GM10266 (cell line): ENCODE measurements at regions not wholly inside any gene's neighbourhood (a gene's known extent, or its start where the extent isn't known, plus 50 kb on each side); places are given as distances from the start of the nearest gene placed in this dataset.

Experiments
- DNase-seq: peaks from one replicate; pipeline ENCODE4 v3.0.0; 2012; ENCODE audit errors: extremely low spot score
- CTCF ChIP-seq: IDR thresholded peaks from 2 replicates; pipeline ENCODE4 v1.5.1; 2012; ENCODE audit warnings: mild to moderate bottlenecking, low read depth; ENCODE audit not compliant: control insufficient read depth, insufficient read depth; ENCODE audit errors: missing control alignments

DNA sequence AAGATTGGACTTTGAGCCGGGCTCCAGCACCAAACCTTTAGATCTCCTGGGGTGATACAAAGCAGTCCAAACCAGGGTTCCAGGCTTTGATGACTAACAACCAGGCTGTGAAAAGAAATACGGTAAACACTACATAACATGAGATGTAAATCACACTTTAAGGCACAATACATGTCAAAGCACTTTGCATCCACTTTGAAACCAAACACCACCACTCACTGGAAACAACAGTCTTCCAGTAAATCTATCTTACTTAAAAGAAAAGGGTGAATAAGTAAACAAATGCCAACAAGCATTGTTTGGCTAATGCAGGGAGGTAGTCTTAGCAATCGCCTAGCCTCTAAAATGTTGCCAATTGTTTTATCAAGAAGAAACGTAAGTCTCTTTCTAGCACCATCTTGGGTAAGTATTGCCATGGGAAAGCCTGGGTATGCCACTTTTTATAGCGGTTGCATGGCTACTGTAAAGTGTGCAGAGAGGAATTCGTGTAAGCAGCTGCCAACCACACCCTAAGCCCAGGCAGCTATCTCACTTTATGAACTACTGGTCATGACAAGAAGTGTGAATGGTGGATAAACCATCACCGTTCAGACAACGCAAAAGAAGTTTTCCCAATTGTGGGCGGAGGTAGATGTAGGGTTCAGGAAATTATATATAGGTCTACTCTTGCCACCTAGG lies 267.4 kb upstream of the PSMD7 start:
- no peak for TF ChIP-seq CTCF
- no peak for DNase-seq

- no peak for TF ChIP-seq CTCF
- DNase-seq: no peak
Observed at GRCh38 chr16:74026373-74027281, 270.0 kb upstream of the PSMD7 start.

DNA sequence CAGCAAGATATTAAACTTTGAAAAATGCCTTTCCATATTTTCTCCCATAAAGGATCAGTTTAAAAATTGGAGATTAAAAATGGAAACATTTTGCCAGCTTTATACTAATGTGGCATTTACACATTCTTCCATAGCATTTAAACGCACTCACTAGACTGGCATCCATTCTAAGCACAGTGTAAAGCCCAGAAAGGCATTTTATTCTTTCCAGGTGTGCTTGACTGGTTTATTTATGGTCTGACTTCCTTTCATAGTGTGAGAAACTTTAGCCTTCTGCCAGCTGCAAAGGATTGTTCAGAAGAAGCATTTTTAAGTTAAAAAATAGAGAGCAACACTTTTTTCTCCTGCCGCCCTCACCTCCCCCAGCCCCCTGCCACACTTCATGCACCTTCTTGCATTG lies 271.7 kb upstream of the PSMD7 start:
- TF ChIP-seq CTCF: no peak
- no peak for DNase-seq

DNA sequence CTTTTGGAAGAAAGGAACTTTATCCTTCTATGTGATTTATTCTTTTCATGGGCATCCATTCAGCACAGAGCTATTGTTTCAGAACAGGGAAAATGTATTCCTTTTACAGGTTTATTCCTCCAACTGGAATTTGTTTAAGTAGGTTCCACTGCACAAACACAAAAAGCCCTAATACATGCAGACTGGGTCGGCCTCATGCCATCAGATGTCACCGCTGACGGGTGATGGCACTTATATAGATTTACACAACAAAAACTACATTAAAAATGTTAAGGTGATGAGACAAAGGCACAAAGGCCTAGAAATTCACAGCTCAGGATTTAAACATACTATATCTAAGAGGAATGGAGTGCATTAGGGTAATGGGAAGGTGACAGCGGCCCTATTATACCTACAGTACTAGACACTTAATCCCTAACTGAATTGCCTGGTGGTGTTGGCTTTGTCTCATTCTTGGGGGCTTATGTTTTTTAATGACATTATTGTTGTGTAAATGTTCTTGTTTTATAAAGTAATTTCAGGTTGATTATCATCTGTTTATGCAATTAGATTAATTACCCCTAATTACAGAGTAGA lies 276.4 kb upstream of the PSMD7 start:
- no peak for TF ChIP-seq CTCF
- no peak for DNase-seq

DNA sequence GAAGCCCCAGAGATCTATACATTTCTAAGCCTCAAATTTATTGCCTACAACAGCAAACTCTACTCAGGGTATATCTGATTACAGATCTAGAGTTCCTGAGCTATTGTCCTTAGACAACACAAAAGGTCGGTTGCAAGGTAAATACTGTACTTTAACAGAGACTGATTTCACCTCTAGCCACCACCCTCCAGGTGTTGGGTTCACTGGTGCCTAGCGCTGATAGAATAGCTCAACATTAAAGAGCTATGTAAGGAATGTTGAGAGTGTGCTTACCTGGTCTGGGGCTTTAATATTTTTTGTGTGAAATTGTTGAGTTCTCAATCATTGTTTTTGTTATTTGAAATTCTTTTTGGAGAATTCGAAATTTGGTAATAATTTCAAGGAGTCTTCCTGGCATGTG lies 277.0 kb upstream of the PSMD7 start:
- no peak for TF ChIP-seq CTCF
- DNase-seq: no peak

- no peak for TF ChIP-seq CTCF
- DNase-seq: no peak
Observed at GRCh38 chr16:74015953-74016352, 280.7 kb upstream of the PSMD7 start.
